Stimulated activated CD4-positive, alpha-beta T cell treated with anti-CD3 and anti-CD28 coated beads, Interleukin-15, amount 100 ng/mL, for 1 hour (primary cell): ENCODE measurements at regions not wholly inside any gene's neighbourhood (a gene's known extent, or its start where the extent isn't known, plus 50 kb on each side); places are given as distances from the start of the nearest gene placed in this dataset.

ENCODE experiments used
- DNase-seq, 2 donors: peaks; one replicate each; pipeline ENCODE4 v3.0.0-alpha.2; 2020; ENCODE audit warnings: low read depth in 1 of 2, low spot score in 1 of 2

GRCh38 chr7:113175525-113176104, 57.3 kb upstream of the SMIM30 start:
- no peak for DNase-seq

GRCh38 chr7:113172726-113173125, 54.4 kb upstream of the SMIM30 start:
- DNase-seq = no peak

GRCh38 chr7:113170591-113170990, 52.2 kb upstream of the SMIM30 start:
- DNase-seq = no peak
